BE2C (cell line): ENCODE measurements at regions not wholly inside any gene's neighbourhood (a gene's known extent, or its start where the extent isn't known, plus 50 kb on each side); places are given as distances from the start of the nearest gene placed in this dataset.
A peak's percentile ranks its signal among the peaks of the same experiment; 100 is the strongest.

Experiments used
- DNase-seq: peaks from one replicate; pipeline ENCODE4 v3.0.0-alpha.2; 2020
- H3K27me3 ChIP-seq: fragments of 250-450 bp; sonication (Bioruptor Pico); 2 replicates; pipeline ENCODE4 v1.5.1; 2020; ENCODE audit warnings: mild to moderate bottlenecking
- H3K36me3 ChIP-seq: fragments of 250-450 bp; sonication (Bioruptor Pico); 2 replicates; pipeline ENCODE4 v1.5.1; 2020; ENCODE audit warnings: mild to moderate bottlenecking
- H3K4me1 ChIP-seq: fragments of 250-450 bp; sonication (Bioruptor Pico); 2 replicates; pipeline ENCODE4 v1.5.1; 2020
- H3K4me3 ChIP-seq: 2 replicates; pipeline ENCODE4 v1.5.1; 2011; ENCODE audit warnings: low read depth, low read length
- H3K9me3 ChIP-seq: fragments of 250-450 bp; sonication (Bioruptor Pico); 2 replicates; pipeline ENCODE4 v1.5.1; 2020
- TF ChIP-seq, protein P1 (sequence below): IDR thresholded peaks from 2 replicates; pipeline ENCODE4 v1.5.1; 2012; ENCODE audit warnings: mild to moderate bottlenecking, low read depth, low read length

DNA sequence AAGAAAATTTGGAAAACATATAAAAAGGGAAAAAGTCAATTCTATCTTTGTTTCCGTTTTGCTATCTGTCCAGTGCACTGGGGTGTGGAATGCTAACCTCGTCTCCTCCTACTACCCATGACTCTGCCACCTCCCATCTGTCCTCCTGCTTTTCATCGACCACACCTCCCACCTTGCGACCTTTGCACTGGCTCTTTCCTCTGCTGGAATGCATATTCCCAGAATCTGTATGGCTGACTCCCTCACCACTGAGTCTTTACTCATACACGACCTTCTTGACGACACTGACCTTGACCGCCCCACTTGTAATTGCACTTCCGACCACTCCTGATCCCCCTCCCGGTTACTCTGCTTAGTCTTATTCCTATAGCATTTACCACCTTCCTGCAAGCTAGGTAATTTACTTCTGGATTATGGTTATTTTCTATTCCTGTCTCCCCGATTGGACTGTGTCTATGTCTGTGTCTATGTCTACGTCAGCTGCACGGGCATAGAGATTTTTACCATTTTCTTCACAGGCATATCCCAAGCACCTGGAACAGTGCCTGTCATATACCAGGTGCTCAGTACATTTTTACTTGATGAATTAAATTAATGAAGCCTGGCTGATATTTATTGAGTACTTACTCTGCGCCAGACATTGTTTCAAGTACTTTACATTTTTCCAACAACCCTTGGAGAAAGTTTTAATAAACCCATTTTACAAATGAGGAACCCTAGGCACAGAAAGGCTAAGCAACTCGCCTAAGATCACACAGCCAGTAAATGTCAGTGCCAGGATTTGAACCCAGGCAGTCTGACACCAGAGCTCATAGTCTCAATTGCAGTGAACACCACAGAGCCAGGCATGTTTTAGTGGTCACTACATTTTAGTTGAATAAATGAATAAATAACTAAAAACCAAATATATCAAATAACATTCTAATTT, 54.0 kb upstream of the SLC22A11 start:
- Histone ChIP-seq H3K9me3 (no peaks in the 10 kb centered on the region), H3K4me1 (no peaks in the 10 kb centered on the region), H3K27me3 (no peaks in the 10 kb centered on the region), H3K4me3 (no peak overlapping the region), H3K36me3 (no peaks in the 10 kb centered on the region)
- DNase-seq: no peak
- TF ChIP-seq, protein P1, sequence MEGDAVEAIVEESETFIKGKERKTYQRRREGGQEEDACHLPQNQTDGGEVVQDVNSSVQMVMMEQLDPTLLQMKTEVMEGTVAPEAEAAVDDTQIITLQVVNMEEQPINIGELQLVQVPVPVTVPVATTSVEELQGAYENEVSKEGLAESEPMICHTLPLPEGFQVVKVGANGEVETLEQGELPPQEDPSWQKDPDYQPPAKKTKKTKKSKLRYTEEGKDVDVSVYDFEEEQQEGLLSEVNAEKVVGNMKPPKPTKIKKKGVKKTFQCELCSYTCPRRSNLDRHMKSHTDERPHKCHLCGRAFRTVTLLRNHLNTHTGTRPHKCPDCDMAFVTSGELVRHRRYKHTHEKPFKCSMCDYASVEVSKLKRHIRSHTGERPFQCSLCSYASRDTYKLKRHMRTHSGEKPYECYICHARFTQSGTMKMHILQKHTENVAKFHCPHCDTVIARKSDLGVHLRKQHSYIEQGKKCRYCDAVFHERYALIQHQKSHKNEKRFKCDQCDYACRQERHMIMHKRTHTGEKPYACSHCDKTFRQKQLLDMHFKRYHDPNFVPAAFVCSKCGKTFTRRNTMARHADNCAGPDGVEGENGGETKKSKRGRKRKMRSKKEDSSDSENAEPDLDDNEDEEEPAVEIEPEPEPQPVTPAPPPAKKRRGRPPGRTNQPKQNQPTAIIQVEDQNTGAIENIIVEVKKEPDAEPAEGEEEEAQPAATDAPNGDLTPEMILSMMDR: no peak

DNA sequence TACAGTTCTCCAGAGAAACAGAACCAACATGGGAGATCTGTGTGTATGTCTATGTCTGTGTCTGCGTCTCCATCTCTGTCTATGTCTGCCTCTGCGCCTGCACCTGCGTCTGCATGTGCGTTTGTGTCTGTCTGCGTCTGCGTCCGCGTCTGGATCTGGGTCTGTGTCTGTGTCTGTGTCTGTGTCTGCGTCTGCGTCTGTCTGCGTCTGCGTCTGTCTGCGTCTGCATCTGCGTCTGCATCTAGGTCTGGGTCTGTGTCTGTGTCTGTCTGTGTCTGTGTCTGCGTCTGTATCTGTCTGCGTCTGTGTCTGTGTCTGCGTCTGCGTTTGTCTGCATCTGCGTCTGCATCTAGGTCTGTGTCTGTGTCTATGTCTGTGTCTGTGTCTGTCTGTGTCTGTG, 53.1 kb upstream of the SLC22A11 start:
- H3K9me3 ChIP-seq: no peaks in the 10 kb centered on the region
- TF ChIP-seq, protein P1: no peak
- H3K4me3 ChIP-seq: no peak overlapping the region
- DNase-seq: peak; percentile 49
- H3K27me3 ChIP-seq: no peaks in the 10 kb centered on the region
- no peaks in the 10 kb centered on the region for H3K4me1 ChIP-seq
- no peaks in the 10 kb centered on the region for H3K36me3 ChIP-seq

GRCh38 chr11:64503186-64503753, 52.5 kb upstream of the SLC22A11 start:
- TF ChIP-seq, protein P1: no peak
- no peaks in the 10 kb centered on the region for H3K27me3 ChIP-seq
- no peaks in the 10 kb centered on the region for H3K9me3 ChIP-seq
- H3K36me3 ChIP-seq: no peaks in the 10 kb centered on the region
- H3K4me3 ChIP-seq: no peak overlapping the region
- DNase-seq: no peak
- no peaks in the 10 kb centered on the region for H3K4me1 ChIP-seq

DNA sequence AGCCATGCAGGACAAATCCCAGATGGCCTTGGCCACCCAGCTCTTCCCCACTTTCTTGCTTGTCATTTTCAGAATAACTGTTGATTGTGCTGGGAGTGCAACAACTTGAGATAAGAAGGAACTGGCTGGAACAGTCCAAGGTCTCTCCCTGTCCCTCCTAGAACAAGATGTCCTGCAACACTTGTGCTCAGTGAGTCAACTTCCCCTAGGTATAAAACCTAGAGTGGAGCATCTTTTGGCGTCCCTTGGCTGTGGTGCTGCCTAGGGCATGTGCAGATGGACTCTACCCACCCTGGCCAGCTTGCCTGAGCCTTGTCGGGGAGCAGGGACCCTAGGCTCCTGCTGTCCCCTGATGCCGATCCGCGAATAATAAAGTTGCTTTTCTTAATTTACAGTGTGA, 50.7 kb upstream of the SLC22A11 start:
- TF ChIP-seq, protein P1: no peak
- no peak for DNase-seq
- H3K27me3 ChIP-seq: no peaks in the 10 kb centered on the region

More for the DNA sequence above, 50.7 kb upstream of the SLC22A11 start:
- H3K4me1 ChIP-seq: no peaks in the 10 kb centered on the region
- no peak overlapping the region for H3K4me3 ChIP-seq
- H3K36me3 ChIP-seq: no peaks in the 10 kb centered on the region
- no peaks in the 10 kb centered on the region for H3K9me3 ChIP-seq
